Fibroblast of villous mesenchyme (primary cell): ENCODE measurements at regions not wholly inside any gene's neighbourhood (a gene's known extent, or its start where the extent isn't known, plus 50 kb on each side); places are given as distances from the start of the nearest gene placed in this dataset.
A peak's percentile ranks its signal among the peaks of the same experiment; 100 is the strongest.

Experiments used
- DNase-seq: peaks from one replicate; pipeline ENCODE4 v3.0.0-alpha.2; 2010; ENCODE audit warnings: low read depth
- H3K4me3 ChIP-seq: 2 replicates; pipeline ENCODE4 v1.5.1; 2011; ENCODE audit warnings: low read depth, mild to moderate bottlenecking, low read length
- TF ChIP-seq, protein P1 (sequence below): IDR thresholded peaks from 2 replicates; pipeline ENCODE4 v1.5.1; 2012; ENCODE audit warnings: low read depth, mild to moderate bottlenecking, low read length; ENCODE audit not compliant: insufficient read depth

DNA sequence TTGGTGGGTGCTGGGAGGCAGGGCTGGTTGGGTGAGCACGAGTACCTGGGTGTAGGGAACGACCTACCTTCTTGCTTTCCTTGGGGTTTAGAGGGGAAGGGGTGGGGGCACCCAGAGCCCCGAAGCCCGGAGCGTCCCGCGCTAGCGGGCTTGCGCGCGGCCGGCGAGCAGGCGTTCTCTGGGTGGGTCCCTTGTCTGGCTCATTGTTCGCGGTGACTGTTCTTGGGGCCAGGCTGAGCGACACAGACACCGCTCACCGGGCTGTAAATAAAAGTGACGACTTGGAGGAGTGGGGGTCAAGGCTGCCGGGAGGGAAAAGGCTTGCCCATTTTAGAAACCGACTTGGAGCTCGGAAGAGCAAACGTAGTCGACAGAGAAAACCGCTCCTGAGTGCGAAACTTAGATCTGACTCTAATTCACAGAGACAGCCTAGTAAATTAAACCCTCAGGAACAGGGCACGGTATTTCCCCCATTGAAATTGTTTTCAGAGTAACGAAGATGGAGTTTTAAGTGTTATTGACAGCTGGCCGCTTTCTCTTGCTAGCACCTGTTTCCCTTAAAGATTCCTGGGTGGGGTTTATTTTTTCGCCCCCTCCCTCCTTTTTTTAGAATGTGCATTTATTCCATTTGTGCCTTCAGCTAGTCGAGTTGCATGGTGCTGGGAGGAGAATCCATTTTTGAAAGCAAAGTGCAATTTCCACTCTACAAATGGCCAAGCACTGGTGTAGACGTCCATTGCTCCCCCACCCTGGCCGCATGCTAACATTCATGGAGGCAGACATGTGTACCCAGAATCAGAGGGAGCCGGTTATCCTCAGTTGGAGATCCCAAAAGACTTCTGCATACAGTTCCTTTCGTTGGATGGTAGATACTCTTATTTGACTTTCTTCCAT, 532.1 kb upstream of the SEMA6D start:
- H3K4me3 ChIP-seq = peak overlapping the region; percentile 26
- TF ChIP-seq, protein P1, sequence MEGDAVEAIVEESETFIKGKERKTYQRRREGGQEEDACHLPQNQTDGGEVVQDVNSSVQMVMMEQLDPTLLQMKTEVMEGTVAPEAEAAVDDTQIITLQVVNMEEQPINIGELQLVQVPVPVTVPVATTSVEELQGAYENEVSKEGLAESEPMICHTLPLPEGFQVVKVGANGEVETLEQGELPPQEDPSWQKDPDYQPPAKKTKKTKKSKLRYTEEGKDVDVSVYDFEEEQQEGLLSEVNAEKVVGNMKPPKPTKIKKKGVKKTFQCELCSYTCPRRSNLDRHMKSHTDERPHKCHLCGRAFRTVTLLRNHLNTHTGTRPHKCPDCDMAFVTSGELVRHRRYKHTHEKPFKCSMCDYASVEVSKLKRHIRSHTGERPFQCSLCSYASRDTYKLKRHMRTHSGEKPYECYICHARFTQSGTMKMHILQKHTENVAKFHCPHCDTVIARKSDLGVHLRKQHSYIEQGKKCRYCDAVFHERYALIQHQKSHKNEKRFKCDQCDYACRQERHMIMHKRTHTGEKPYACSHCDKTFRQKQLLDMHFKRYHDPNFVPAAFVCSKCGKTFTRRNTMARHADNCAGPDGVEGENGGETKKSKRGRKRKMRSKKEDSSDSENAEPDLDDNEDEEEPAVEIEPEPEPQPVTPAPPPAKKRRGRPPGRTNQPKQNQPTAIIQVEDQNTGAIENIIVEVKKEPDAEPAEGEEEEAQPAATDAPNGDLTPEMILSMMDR = no peak
- DNase-seq = no peak

DNA sequence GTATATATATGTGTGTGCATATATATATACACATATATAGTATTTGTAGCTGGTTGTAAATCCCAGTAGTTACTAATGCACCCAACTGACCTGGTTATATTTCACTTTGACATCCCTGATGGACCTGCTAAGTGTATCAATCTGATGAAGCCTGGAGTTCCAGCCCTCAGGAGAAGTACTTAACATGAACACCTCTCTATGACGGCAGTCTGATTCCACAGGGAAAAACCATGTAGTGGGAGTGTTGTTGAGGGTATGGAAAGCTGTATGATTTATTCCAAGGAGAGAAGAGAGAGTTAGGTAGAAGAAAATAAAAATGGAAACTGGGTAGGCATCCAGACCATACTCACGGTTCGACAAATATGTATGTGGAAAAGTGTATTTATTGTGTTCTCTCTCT, 531.2 kb upstream of the SEMA6D start:
- no peak for DNase-seq
- TF ChIP-seq, protein P1 = no peak
- H3K4me3 ChIP-seq = no peak overlapping the region

DNA sequence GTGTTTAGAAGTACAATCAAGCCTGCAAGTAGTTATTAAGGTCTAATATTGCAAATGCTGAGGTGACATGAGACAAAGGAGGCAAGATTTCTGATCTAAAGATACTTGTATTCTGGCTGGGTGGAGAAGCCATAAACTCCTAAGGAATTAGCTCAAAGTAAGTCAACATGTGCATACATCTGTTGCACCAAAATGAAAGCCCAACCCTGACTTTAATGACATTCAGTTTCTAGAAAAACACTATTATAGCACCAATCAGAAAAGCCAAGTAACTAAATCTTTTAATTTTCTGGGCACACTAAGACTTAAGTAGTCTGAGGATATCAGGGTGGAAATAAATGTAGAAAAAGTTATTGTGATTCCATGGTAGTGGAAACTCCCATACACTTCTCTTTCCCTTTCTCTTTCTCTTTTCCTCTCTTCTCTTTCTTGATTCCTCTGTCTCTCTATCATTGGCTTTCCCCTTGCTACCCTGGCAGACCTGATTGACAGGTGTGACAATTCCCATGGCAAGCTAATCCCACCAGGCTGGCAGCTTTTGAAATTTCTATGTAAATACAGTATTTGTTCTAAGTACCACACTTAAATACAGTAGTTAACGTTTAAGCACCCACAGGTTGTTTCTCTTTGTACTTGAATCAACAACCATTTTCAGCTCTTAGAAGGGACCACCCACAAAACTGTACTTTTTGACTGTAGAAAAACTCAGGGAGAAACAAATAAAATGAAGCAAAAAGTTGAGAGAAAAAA, 528.4 kb upstream of the SEMA6D start:
- no peak for DNase-seq
- no peak overlapping the region for H3K4me3 ChIP-seq
- TF ChIP-seq, protein P1 = no peak

- DNase-seq = peak; percentile 32
- TF ChIP-seq, protein P1 = peak; percentile 44
- no peak overlapping the region for H3K4me3 ChIP-seq
Observed at GRCh38 chr15:47194718-47195117, 522.6 kb upstream of the SEMA6D start.

GRCh38 chr15:47196048-47196447, 521.3 kb upstream of the SEMA6D start:
- peak; percentile 82 for DNase-seq
- TF ChIP-seq, protein P1 = peak; percentile 93
- no peak overlapping the region for H3K4me3 ChIP-seq

DNA sequence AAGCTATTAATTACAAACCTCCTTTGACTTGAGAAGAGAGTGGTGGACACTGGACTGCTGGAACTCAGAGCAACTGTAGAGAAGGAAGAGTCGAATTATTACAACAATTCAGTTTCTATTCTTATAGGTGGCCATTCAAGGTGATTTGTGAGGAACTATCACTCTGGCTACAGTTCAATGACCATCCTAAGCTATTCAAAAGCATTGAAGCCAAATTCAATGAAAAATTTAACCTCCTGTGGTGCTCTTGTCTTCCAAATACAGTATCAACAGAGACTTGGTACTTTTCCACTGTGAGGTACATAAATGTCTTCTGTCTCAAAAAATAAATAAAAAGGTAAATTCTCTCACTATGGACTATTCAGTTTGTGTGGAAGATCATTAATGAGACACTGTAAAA, 513.3 kb upstream of the SEMA6D start:
- no peak overlapping the region for H3K4me3 ChIP-seq
- TF ChIP-seq, protein P1 = no peak

More for the DNA sequence above, 513.3 kb upstream of the SEMA6D start:
- DNase-seq = no peak
